Astrocyte of the spinal cord (primary cell): ENCODE measurements at regions not wholly inside any gene's neighbourhood (a gene's known extent, or its start where the extent isn't known, plus 50 kb on each side); places are given as distances from the start of the nearest gene placed in this dataset.
"Not testable (repeated sequence)": the region's sequence is repeated elsewhere in the genome, so short reads cannot be mapped to it uniquely, and the experiment has no call there.

Experiments
- DNase-seq: peaks from one replicate; pipeline ENCODE4 v3.0.0; 2011; ENCODE audit warnings: low read depth, low spot score
- H3K4me3 ChIP-seq: 2 replicates; pipeline ENCODE4 v1.5.1; 2011; ENCODE audit warnings: low read depth, mild to moderate bottlenecking, low read length, moderate library complexity
- CTCF ChIP-seq: IDR thresholded peaks from 2 replicates; pipeline ENCODE4 v1.5.1; 2012; ENCODE audit warnings: low read depth, mild to moderate bottlenecking, low read length, inconsistent platforms
- in situ Hi-C: cut with HindIII; loops from 2 replicates; pipeline ENCODE4 v1.10.0; 2017; ENCODE audit warnings: low sequenced_read_pairs

- in situ Hi-C loops = no loop called here
- H3K4me3 ChIP-seq = no peak overlapping the region
- no peak for DNase-seq
- no peak for TF ChIP-seq CTCF
These were observed 399.1 kb upstream of the AKR1E2 start for GRCh38 chr10:4426866-4427265.

DNA sequence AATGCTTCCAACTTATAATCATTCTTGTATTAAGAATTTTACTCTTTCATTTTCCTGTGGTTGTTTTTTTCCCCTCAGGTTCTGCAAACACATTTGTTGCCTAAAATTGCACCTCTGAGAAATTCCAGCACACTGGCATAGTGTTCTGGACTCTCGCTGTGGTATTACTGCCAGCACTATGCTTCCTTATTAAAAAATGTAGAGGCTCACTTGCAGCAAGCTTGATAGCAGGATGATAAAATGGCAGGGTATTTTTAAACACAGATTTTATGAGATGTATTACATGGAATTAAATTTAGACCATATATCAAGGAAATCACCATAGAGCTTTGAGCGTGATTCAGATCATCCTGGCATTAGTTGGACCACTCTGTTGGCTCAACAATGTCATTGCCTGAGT lies 416.7 kb upstream of the AKR1E2 start:
- no peak overlapping the region for H3K4me3 ChIP-seq
- DNase-seq = no peak
- in situ Hi-C loops = no loop called here
- TF ChIP-seq CTCF = no peak

DNA sequence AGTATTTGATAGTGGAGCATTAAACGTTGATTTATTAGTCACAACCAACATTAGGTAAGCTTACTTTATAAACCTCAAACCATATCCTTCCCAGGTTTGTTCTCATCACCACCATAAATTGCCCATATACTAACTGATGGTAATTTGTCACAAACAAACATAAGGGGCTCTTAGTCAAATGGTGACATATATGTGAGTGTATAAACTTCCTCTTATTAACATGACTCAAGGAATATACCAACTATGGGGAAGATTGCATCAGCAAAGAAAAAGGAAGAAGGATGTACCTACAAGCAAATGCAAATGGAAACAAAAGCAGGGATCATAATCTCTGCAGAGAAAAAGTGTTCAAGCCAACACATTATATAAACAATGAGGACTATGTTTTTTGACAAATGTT lies 418.2 kb upstream of the AKR1E2 start:
- no peak for TF ChIP-seq CTCF
- in situ Hi-C loops = no loop called here
- DNase-seq = peak; percentile 69
- no peak overlapping the region for H3K4me3 ChIP-seq

DNA sequence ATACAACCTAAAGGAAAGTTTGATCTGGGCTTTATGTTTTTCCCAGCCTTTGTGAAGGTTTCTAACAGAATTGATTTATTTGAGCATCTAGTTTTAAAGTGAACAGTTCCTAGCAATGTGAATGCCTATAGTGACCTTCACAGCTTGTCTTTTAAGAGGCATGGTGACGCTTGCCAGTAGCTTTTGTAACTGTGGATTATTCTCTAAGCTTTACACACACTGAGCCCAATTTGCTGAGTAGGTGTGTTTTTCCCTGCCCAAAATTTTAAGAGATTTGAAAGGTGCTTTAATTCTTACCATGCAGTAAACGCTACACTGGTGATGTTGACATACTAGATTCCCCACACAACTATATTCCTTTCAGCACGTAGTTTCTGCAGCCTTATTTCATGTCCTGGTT lies 420.2 kb upstream of the AKR1E2 start:
- TF ChIP-seq CTCF = no peak
- H3K4me3 ChIP-seq = no peak overlapping the region
- no peak for DNase-seq
- in situ Hi-C loops = no loop called here

GRCh38 chr10:4403638-4404252 lies 422.3 kb upstream of the AKR1E2 start:
- in situ Hi-C loops = no loop called here
- TF ChIP-seq CTCF = no peak
- no peak for DNase-seq
- H3K4me3 ChIP-seq = no peak overlapping the region

GRCh38 chr10:4401080-4401479 lies 424.9 kb upstream of the AKR1E2 start:
- H3K4me3 ChIP-seq, in situ Hi-C loops, DNase-seq: not testable (repeated sequence)

GRCh38 chr10:4399556-4399955 lies 426.5 kb upstream of the AKR1E2 start:
- no peak for TF ChIP-seq CTCF
- in situ Hi-C loops = no loop called here
- no peak overlapping the region for H3K4me3 ChIP-seq
- DNase-seq = no peak
